Spleen (tissue), 11 donors: ENCODE measurements at regions not wholly inside any gene's neighbourhood (a gene's known extent, or its start where the extent isn't known, plus 50 kb on each side); places are given as distances from the start of the nearest gene placed in this dataset.

Experiments used
- DNase-seq: peaks from one replicate; pipeline ENCODE4 v3.0.0-alpha.2; 2020
- H3K27ac ChIP-seq, 8 donors: fragments of 200-600 bp; sonication (generic) in 7 of 8; 1 replicate in 4 of 8; 2 replicates in 4 of 8; pipeline versions ENCODE4 v1.5.0 to v1.8.0; 2016 to 2021; ENCODE audit warnings: inconsistent platforms in 4 of 8, mild to moderate bottlenecking in 4 of 8, moderate library complexity in 1 of 8
- H3K27me3 ChIP-seq, 7 donors: fragments of 200-600 bp; sonication (generic) in 6 of 7; replicated peaks in 1 of 7; 1 replicate in 4 of 7; 2 replicates in 3 of 7; pipeline versions ENCODE4 v1.5.0 to v1.8.0; 2016 to 2021; ENCODE audit warnings: inconsistent platforms in 3 of 7, mild to moderate bottlenecking in 1 of 7
- H3K36me3 ChIP-seq, 6 donors: fragments of 200-600 bp; sonication (generic) in 5 of 6; 1 replicate in 4 of 6; 2 replicates in 2 of 6; pipeline versions ENCODE4 v1.5.0 to v1.8.0; 2016 to 2021; ENCODE audit warnings: inconsistent platforms in 2 of 6
- H3K4me1 ChIP-seq, 6 donors: fragments of 200-600 bp; sonication (generic) in 5 of 6; 1 replicate in 3 of 6; 2 replicates in 3 of 6; pipeline versions ENCODE4 v1.5.0 to v1.8.0; 2016 to 2021; ENCODE audit warnings: inconsistent platforms in 3 of 6
- H3K4me3 ChIP-seq, 8 donors: fragments of 200-600 bp; sonication (generic) in 7 of 8; 1 replicate in 4 of 8; 2 replicates in 4 of 8; pipeline versions ENCODE4 v1.5.0 to v1.8.0; 2016 to 2021; ENCODE audit warnings: inconsistent platforms in 4 of 8, mild to moderate bottlenecking in 4 of 8, moderate library complexity in 2 of 8
- H3K9me3 ChIP-seq, 8 donors: fragments of 200-600 bp; sonication (generic) in 7 of 8; 1 replicate in 4 of 8; 2 replicates in 4 of 8; pipeline versions ENCODE4 v1.5.0 to v1.8.0; 2016 to 2021; ENCODE audit warnings: inconsistent platforms in 4 of 8
- CTCF ChIP-seq, 11 experiments: fragments of 200-600 bp in 7 of 11; fragments of 450-650 bp in 4 of 11; sonication (generic) in 4 of 11; IDR thresholded peaks in 8 of 11; conservative IDR thresholded peaks in 3 of 11; 1 replicate in 7 of 11; 2 replicates in 4 of 11; pipeline versions ENCODE4 v1.4.0 to v1.8.0; 2016 to 2021; ENCODE audit warnings: antibody characterized with exemption in 11 of 11, inconsistent platforms in 4 of 11, mild to moderate bottlenecking in 1 of 11
- POLR2A ChIP-seq, 3 donors: fragments of 450-650 bp; IDR thresholded peaks; one replicate each; pipeline ENCODE4 v1.5.1; 2017; ENCODE audit warnings: antibody characterized with exemption in 3 of 3, mild to moderate bottlenecking in 1 of 3
- POLR2AphosphoS5 ChIP-seq, 3 donors: sonication (generic); formaldehyde crosslinking; IDR thresholded peaks; one replicate each; pipeline ENCODE4 v1.5.1; 2017; ENCODE audit warnings: antibody characterized with exemption in 3 of 3
- WGBS, 5 donors: extraction: QIAGEN DNeasy Blood & Tissue Kit in 3 of 5; methylation state at CpG; one replicate each; pipeline versions ENCODE4 v1.1.5 to v1.1.7; 2013 to 2018; 5-methylcytosine and 5-hydroxymethylcytosine counted together
- intact Hi-C: fragments of 100-400 bp; cut with DNase I; formaldehyde crosslinking; loops from one replicate; pipeline ENCODE4 v1.15.0; 2023; ENCODE audit warnings: low total_unique reads
- donor health status: healthy with polysubstance abuse.
- donor health status: DM: no; HTN: no; CAD: no; lungs with moderate emphysema.
- donor health status: DM: no; HTN: no; CAD: no.
- donor health status: Bipolar disorder and iron deficiency.
- donor health status: healthy.
- donor health status: DM: no; HTN: no; CAD: no.
- donor health status: DM: yes; HTN: yes; CAD: no.

- 72 to 83% (median 74%) methylated on average over 4 of the region's 4 CpGs for WGBS, 5 donors
- TF ChIP-seq CTCF (IDR thresholded peaks at IDR 0.05 in 8 of 11, conservative IDR thresholded peaks at IDR 0.05 in 3 of 11) (no peak), POLR2A (IDR thresholded peaks at IDR 0.05) (no peak), POLR2AphosphoS5 (IDR thresholded peaks at IDR 0.05) (no peak)
- Histone ChIP-seq H3K27ac (no peak overlapping the region), H3K4me1 (peaks cover 0 to 12% (median 0%) of the 10 kb centered on the region in 6 donors), H3K4me3 (no peak overlapping the region), H3K27me3 (no peaks in the 10 kb centered on the region), H3K36me3 (no peaks in the 10 kb centered on the region), H3K9me3 (no peaks in the 10 kb centered on the region)
- intact Hi-C loops = no loop called here
- DNase-seq = no peak
These were observed 126.5 kb upstream of the CCDC68 start for GRCh38 chr18:55085557-55086285.

DNA sequence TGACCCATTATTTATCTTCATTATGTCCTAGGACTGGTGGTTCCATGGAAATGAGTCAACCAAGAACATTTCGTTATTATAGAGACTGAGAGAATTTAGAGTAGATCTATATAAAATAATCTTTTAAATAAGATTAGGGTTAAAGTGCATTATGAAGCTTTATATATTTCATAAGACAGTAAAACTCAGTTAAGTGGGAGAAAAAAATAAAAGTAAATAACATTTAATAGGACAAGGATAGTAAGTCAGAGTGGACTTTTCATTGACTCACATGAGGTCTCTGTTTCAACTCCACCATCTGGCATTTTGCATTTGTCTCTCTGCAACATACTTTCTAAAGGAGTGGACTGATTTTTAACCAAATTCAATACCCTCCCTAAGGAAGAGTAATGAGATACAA lies 125.3 kb upstream of the CCDC68 start:
- intact Hi-C loops = no loop called here
- DNase-seq = no peak
- Histone ChIP-seq H3K4me1 (peaks cover 0 to 12% (median 0%) of the 10 kb centered on the region in 6 donors), H3K9me3 (no peaks in the 10 kb centered on the region), H3K27me3 (no peaks in the 10 kb centered on the region), H3K27ac (no peak overlapping the region), H3K36me3 (no peaks in the 10 kb centered on the region), H3K4me3 (no peak overlapping the region)
- no peak for TF ChIP-seq POLR2AphosphoS5 (IDR thresholded peaks at IDR 0.05)
- WGBS, 5 donors = 75 to 88% (median 83%) methylated on average over 1 of the region's 1 CpG

DNA sequence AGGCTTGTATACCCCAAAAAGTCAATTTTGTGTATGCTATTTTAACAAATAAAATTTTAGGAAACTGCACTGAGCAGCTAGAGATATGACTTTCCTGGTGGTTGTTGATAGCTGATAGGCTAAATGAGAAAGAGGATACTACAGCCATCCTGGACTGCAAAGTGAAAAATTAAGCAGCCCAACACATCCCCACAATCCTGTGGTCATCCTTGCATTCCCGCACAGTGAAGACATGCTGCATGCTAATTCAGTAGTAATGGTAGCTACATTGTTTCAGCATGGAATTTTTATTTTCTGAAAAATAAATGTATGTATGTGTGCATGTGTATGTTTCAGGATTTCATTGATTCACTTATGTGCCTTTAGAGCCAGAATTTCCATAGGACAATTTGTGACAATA lies 124.2 kb upstream of the CCDC68 start:
- Histone ChIP-seq H3K27ac (no peak overlapping the region), H3K27me3 (no peaks in the 10 kb centered on the region), H3K4me3 (no peak overlapping the region), H3K36me3 (no peaks in the 10 kb centered on the region), H3K4me1 (peaks cover 0 to 7% (median 0%) of the 10 kb centered on the region in 6 donors), H3K9me3 (no peaks in the 10 kb centered on the region)
- intact Hi-C loops = no loop called here
- TF ChIP-seq POLR2A (IDR thresholded peaks at IDR 0.05) (no peak), POLR2AphosphoS5 (IDR thresholded peaks at IDR 0.05) (no peak), CTCF (IDR thresholded peaks at IDR 0.05 in 8 of 11, conservative IDR thresholded peaks at IDR 0.05 in 3 of 11) (no peak)
- 95 to 100% (median 98%) methylated on average over 1 of the region's 1 CpG for WGBS, 5 donors
- no peak for DNase-seq

DNA sequence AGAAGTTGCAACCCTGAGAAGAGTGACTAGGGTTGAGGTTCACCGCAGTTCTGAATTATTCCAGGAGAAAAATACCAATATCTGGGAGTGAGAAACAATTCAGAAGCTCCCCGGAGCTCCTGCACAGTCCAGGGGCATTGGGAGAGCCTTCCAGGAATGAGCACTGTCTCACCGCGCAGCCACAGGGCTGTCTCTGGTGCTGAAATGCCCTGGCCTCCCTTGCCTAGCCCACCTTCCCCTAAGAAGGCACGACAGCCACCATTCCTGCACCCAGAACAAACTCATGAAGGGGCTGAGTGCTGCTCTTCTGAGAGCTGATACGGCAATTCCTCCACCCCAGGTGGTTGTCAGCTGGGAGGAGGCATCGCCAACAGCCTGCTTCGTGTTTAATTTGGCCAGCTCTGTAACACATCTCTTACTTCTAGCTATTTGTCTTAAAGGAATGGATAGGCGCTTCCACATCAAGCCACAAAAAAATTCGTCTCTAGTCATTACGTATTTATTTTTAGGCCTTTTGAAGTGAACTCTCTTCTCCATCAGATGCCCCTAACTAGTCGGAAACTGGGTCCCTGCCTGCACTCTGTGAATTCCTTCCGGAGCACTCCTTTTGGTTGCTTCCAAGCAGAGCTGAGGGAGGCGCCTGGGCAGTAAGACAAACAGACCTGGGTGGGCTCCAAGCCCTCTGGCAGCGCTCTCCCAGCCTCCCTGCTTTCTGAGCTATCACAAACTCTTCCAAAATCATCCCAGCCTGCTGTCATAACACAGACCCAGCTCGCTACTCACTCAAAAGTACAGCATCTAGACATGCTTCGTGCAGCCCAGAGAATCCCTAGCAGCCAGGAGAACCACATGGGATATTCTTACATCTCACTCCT lies 120.5 kb upstream of the CCDC68 start:
- no peak for DNase-seq
- H3K4me1 ChIP-seq = peaks cover 0 to 3% (median 0%) of the 10 kb centered on the region in 6 donors
- no peak overlapping the region for H3K4me3 ChIP-seq
- no peaks in the 10 kb centered on the region for H3K36me3 ChIP-seq
- TF ChIP-seq POLR2AphosphoS5 (IDR thresholded peaks at IDR 0.05) = no peak
- no peak for TF ChIP-seq POLR2A (IDR thresholded peaks at IDR 0.05)
- WGBS, 5 donors = 75 to 86% (median 78%) methylated on average over 14 to 17 of the region's 17 CpGs
- intact Hi-C loops = no loop called here
- no peak overlapping the region for H3K27ac ChIP-seq
- H3K27me3 ChIP-seq = no peaks in the 10 kb centered on the region
- no peaks in the 10 kb centered on the region for H3K9me3 ChIP-seq

- TF ChIP-seq POLR2A (IDR thresholded peaks at IDR 0.05) = no peak
- TF ChIP-seq CTCF (IDR thresholded peaks at IDR 0.05 in 8 of 11, conservative IDR thresholded peaks at IDR 0.05 in 3 of 11) = no peak
- peaks cover 0 to 3% (median 0%) of the 10 kb centered on the region in 6 donors for H3K4me1 ChIP-seq
- no peaks in the 10 kb centered on the region for H3K36me3 ChIP-seq
- H3K27me3 ChIP-seq = no peaks in the 10 kb centered on the region
- DNase-seq = no peak
- H3K27ac ChIP-seq = peak overlapping the region in 1 of 8 donors; percentile 33
- 85 to 92% (median 90%) methylated on average over 6 of the region's 6 CpGs for WGBS, 5 donors
- no peaks in the 10 kb centered on the region for H3K9me3 ChIP-seq
- intact Hi-C loops = no loop called here
- H3K4me3 ChIP-seq = no peak overlapping the region
These were observed 119.8 kb upstream of the CCDC68 start for GRCh38 chr18:55079067-55079466.
